ENCODE measurements at regions not wholly inside any gene's neighbourhood (a gene's known extent, or its start where the extent isn't known, plus 50 kb on each side); places are given as distances from the start of the nearest gene placed in this dataset.

- no CpG with 5 or more reads among the region's 2 CpGs for WGBS (ENCODE audit: insufficient coverage, insufficient read length)
- Histone ChIP-seq H3K4me3 (ENCODE audit: low read length) (no peak overlapping the region), H3K4me1 (ENCODE audit: control insufficient read depth, insufficient read depth, low read length) (no peaks in the 10 kb centered on the region), H3K9me3 (ENCODE audit: control insufficient read depth, insufficient read depth, low read length) (no peaks in the 10 kb centered on the region), H3K27ac (ENCODE audit: low read length) (no peak overlapping the region), H3K36me3 (ENCODE audit: control insufficient read depth, insufficient read depth, low read length) (no peaks in the 10 kb centered on the region), H3K27me3 (ENCODE audit: control insufficient read depth, insufficient read depth, low read length) (no peaks in the 10 kb centered on the region)
- DNase-seq (ENCODE audit: low read depth, low spot score): no peak
Measured at GRCh38 chr12:75852956-75853355, 178.6 kb downstream of the PHLDA1 start.

GRCh38 chr12:75852143-75852542, 179.4 kb downstream of the PHLDA1 start:
- H3K9me3 ChIP-seq (ENCODE audit: control insufficient read depth, insufficient read depth, low read length): no peaks in the 10 kb centered on the region
- no peaks in the 10 kb centered on the region for H3K4me1 ChIP-seq (ENCODE audit: control insufficient read depth, insufficient read depth, low read length)
- no peak overlapping the region for H3K4me3 ChIP-seq (ENCODE audit: low read length)
- H3K27ac ChIP-seq (ENCODE audit: low read length): no peak overlapping the region
- H3K36me3 ChIP-seq (ENCODE audit: control insufficient read depth, insufficient read depth, low read length): no peaks in the 10 kb centered on the region
- H3K27me3 ChIP-seq (ENCODE audit: control insufficient read depth, insufficient read depth, low read length): no peaks in the 10 kb centered on the region
- DNase-seq (ENCODE audit: low read depth, low spot score): no peak
- WGBS (ENCODE audit: insufficient coverage, insufficient read length): no CpG with 5 or more reads among the region's 3 CpGs

DNA sequence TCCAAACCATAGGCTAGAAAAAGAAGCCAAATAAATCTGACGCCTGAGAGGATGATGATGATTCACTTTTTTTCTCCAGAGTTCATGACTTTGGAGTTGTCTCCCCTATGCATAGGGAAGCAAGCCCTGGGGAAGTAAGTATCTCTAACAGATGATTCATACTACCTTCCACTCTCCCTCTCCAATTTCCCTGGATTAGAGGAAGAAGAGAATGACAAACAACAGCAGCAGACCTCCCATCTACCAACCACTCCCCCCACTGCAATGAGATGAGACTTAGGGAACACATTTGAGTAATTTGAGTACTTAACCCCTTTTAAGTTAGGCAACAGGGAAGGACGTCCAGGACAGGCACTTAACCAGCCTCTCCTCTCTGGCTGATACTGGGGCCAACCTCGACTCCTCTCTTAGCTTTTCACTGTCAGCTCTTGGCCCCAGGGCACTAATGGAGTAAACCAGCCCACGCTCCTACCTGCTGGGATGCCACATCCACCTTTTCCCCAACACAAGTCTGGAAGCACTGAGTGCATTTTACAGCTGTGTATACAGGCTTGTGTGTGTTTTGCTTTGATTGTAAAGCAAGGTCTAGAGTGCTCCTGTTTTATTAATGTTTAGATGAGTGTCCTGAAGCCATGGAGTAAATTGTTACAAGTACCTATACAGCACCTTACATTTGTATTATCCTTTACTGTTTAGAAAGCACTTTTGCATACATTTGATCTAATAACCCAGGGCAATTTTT, 180.7 kb downstream of the PHLDA1 start:
- Histone ChIP-seq H3K4me1 (ENCODE audit: control insufficient read depth, insufficient read depth, low read length) (no peaks in the 10 kb centered on the region), H3K27ac (ENCODE audit: low read length) (no peak overlapping the region), H3K9me3 (ENCODE audit: control insufficient read depth, insufficient read depth, low read length) (no peaks in the 10 kb centered on the region), H3K4me3 (ENCODE audit: low read length) (no peak overlapping the region), H3K36me3 (ENCODE audit: control insufficient read depth, insufficient read depth, low read length) (no peaks in the 10 kb centered on the region), H3K27me3 (ENCODE audit: control insufficient read depth, insufficient read depth, low read length) (no peaks in the 10 kb centered on the region)
- no peak for DNase-seq (ENCODE audit: low read depth, low spot score)
- WGBS (ENCODE audit: insufficient coverage, insufficient read length): no CpG with 5 or more reads among the region's 4 CpGs

- H3K9me3 ChIP-seq (ENCODE audit: control insufficient read depth, insufficient read depth, low read length): no peaks in the 10 kb centered on the region
- H3K27ac ChIP-seq (ENCODE audit: low read length): no peak overlapping the region
- H3K36me3 ChIP-seq (ENCODE audit: control insufficient read depth, insufficient read depth, low read length): no peaks in the 10 kb centered on the region
- no peaks in the 10 kb centered on the region for H3K27me3 ChIP-seq (ENCODE audit: control insufficient read depth, insufficient read depth, low read length)
- no CpG with 5 or more reads among the region's 1 CpG for WGBS (ENCODE audit: insufficient coverage, insufficient read length)
- DNase-seq (ENCODE audit: low read depth, low spot score): no peak
- H3K4me3 ChIP-seq (ENCODE audit: low read length): no peak overlapping the region
- H3K4me1 ChIP-seq (ENCODE audit: control insufficient read depth, insufficient read depth, low read length): no peaks in the 10 kb centered on the region
Measured at GRCh38 chr12:75848961-75849360, 182.6 kb downstream of the PHLDA1 start.

GRCh38 chr12:75848431-75848925, 183.1 kb downstream of the PHLDA1 start:
- H3K4me1 ChIP-seq (ENCODE audit: control insufficient read depth, insufficient read depth, low read length): no peaks in the 10 kb centered on the region
- WGBS (ENCODE audit: insufficient coverage, insufficient read length): no CpG with 5 or more reads among the region's 7 CpGs
- H3K27me3 ChIP-seq (ENCODE audit: control insufficient read depth, insufficient read depth, low read length): no peaks in the 10 kb centered on the region
- H3K9me3 ChIP-seq (ENCODE audit: control insufficient read depth, insufficient read depth, low read length): no peaks in the 10 kb centered on the region
- DNase-seq (ENCODE audit: low read depth, low spot score): no peak
- no peaks in the 10 kb centered on the region for H3K36me3 ChIP-seq (ENCODE audit: control insufficient read depth, insufficient read depth, low read length)
- H3K27ac ChIP-seq (ENCODE audit: low read length): no peak overlapping the region
- H3K4me3 ChIP-seq (ENCODE audit: low read length): no peak overlapping the region

DNA sequence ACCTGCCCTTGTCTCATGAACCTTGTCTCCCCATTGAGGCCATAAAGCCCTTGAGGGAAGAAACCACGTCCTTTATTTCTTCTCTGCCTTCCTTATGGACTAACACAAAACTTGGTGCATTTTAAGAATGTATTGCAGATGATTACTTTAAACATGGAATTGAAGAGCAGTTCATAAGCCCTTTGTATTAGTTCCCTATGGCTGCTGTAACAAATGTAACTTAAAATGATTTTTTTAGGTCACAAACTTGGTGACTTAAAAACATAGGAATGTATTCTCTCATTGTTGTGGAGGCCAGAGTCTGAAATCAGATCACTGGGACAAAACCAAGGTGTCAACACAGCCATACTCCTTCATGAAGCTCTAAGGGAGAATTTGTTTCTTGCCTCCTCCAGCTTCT, 185.5 kb downstream of the PHLDA1 start:
- H3K9me3 ChIP-seq (ENCODE audit: control insufficient read depth, insufficient read depth, low read length): no peaks in the 10 kb centered on the region
- H3K36me3 ChIP-seq (ENCODE audit: control insufficient read depth, insufficient read depth, low read length): no peaks in the 10 kb centered on the region
- no peak for DNase-seq (ENCODE audit: low read depth, low spot score)
- H3K4me1 ChIP-seq (ENCODE audit: control insufficient read depth, insufficient read depth, low read length): no peaks in the 10 kb centered on the region
- H3K4me3 ChIP-seq (ENCODE audit: low read length): no peak overlapping the region
- H3K27me3 ChIP-seq (ENCODE audit: control insufficient read depth, insufficient read depth, low read length): no peaks in the 10 kb centered on the region
- WGBS (ENCODE audit: insufficient coverage, insufficient read length): no CpG with 5 or more reads among the region's 1 CpG
- H3K27ac ChIP-seq (ENCODE audit: low read length): no peak overlapping the region

GRCh38 chr12:75844985-75845384, 186.6 kb downstream of the PHLDA1 start:
- no peak overlapping the region for H3K4me3 ChIP-seq (ENCODE audit: low read length)
- no peaks in the 10 kb centered on the region for H3K36me3 ChIP-seq (ENCODE audit: control insufficient read depth, insufficient read depth, low read length)
- no CpG with 5 or more reads among the region's 6 CpGs for WGBS (ENCODE audit: insufficient coverage, insufficient read length)
- DNase-seq (ENCODE audit: low read depth, low spot score): no peak
- H3K27me3 ChIP-seq (ENCODE audit: control insufficient read depth, insufficient read depth, low read length): no peaks in the 10 kb centered on the region
- no peaks in the 10 kb centered on the region for H3K4me1 ChIP-seq (ENCODE audit: control insufficient read depth, insufficient read depth, low read length)
- no peaks in the 10 kb centered on the region for H3K9me3 ChIP-seq (ENCODE audit: control insufficient read depth, insufficient read depth, low read length)
- H3K27ac ChIP-seq (ENCODE audit: low read length): no peak overlapping the region

GRCh38 chr12:75844049-75844770, 187.4 kb downstream of the PHLDA1 start:
- H3K4me3 ChIP-seq (ENCODE audit: low read length): no peak overlapping the region
- H3K4me1 ChIP-seq (ENCODE audit: control insufficient read depth, insufficient read depth, low read length): no peaks in the 10 kb centered on the region
- no peaks in the 10 kb centered on the region for H3K27me3 ChIP-seq (ENCODE audit: control insufficient read depth, insufficient read depth, low read length)
- 100% methylated on average over 1 of the region's 10 CpGs for WGBS (ENCODE audit: insufficient coverage, insufficient read length)
- no peaks in the 10 kb centered on the region for H3K9me3 ChIP-seq (ENCODE audit: control insufficient read depth, insufficient read depth, low read length)
- H3K27ac ChIP-seq (ENCODE audit: low read length): no peak overlapping the region
- no peaks in the 10 kb centered on the region for H3K36me3 ChIP-seq (ENCODE audit: control insufficient read depth, insufficient read depth, low read length)
- no peak for DNase-seq (ENCODE audit: low read depth, low spot score)

DNA sequence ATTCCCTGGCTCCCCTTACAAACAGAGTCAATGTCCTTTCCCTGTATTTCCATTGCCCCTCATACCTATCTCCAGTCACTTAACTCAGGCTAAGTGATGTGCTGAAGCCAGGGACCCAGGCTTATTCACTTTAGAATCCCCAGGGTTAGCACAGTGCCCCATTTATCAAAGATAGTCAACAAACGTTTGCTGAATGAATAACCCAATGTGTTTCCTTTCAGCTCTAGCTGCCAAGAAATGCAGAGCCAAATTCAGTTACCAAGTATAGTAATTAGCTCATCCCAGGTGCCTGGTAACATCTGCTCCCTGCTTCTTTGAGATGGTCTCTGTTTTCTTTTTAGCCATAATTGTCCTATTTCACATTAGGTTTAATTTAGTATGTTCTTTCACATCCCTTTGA, 189.5 kb downstream of the PHLDA1 start:
- Histone ChIP-seq H3K9me3 (ENCODE audit: control insufficient read depth, insufficient read depth, low read length) (no peaks in the 10 kb centered on the region), H3K36me3 (ENCODE audit: control insufficient read depth, insufficient read depth, low read length) (no peaks in the 10 kb centered on the region), H3K27me3 (ENCODE audit: control insufficient read depth, insufficient read depth, low read length) (no peaks in the 10 kb centered on the region), H3K27ac (ENCODE audit: low read length) (no peak overlapping the region), H3K4me1 (ENCODE audit: control insufficient read depth, insufficient read depth, low read length) (no peaks in the 10 kb centered on the region), H3K4me3 (ENCODE audit: low read length) (no peak overlapping the region)
- no peak for DNase-seq (ENCODE audit: low read depth, low spot score)
- no CpG with 5 or more reads among the region's 1 CpG for WGBS (ENCODE audit: insufficient coverage, insufficient read length)

- Histone ChIP-seq H3K27ac (ENCODE audit: low read length) (no peak overlapping the region), H3K4me3 (ENCODE audit: low read length) (no peak overlapping the region), H3K36me3 (ENCODE audit: control insufficient read depth, insufficient read depth, low read length) (no peaks in the 10 kb centered on the region), H3K4me1 (ENCODE audit: control insufficient read depth, insufficient read depth, low read length) (no peaks in the 10 kb centered on the region), H3K9me3 (ENCODE audit: control insufficient read depth, insufficient read depth, low read length) (no peaks in the 10 kb centered on the region), H3K27me3 (ENCODE audit: control insufficient read depth, insufficient read depth, low read length) (no peaks in the 10 kb centered on the region)
- no CpG with 5 or more reads among the region's 3 CpGs for WGBS (ENCODE audit: insufficient coverage, insufficient read length)
- no peak for DNase-seq (ENCODE audit: low read depth, low spot score)
Measured at GRCh38 chr12:75840994-75841355, 190.6 kb downstream of the PHLDA1 start.
